Endothelial cell of umbilical vein (primary cell): ENCODE measurements at regions not wholly inside any gene's neighbourhood (a gene's known extent, or its start where the extent isn't known, plus 50 kb on each side); places are given as distances from the start of the nearest gene placed in this dataset.

Source experiments
- CTCF ChIP-seq, 2 donors: IDR thresholded peaks; 1 replicate in 1 of 2; 2 replicates in 1 of 2; pipeline ENCODE4 v1.5.1; 2011; ENCODE audit warnings: low read length in 2 of 2, mild to moderate bottlenecking in 2 of 2, moderate library complexity in 2 of 2, control low read depth in 1 of 2, inconsistent platforms in 1 of 2, low read depth in 1 of 2; ENCODE audit not compliant: insufficient read depth in 1 of 2; ENCODE audit errors: extremely low read depth in 1 of 2
- FOS ChIP-seq: IDR thresholded peaks from 2 replicates; pipeline ENCODE4 v1.6.1; 2011; ENCODE audit warnings: mild to moderate bottlenecking, low read length, moderate library complexity, borderline replicate concordance; ENCODE audit not compliant: insufficient read depth
- JUN ChIP-seq: IDR thresholded peaks from 2 replicates; pipeline ENCODE4 v1.6.1; 2011; ENCODE audit warnings: borderline replicate concordance, low read depth; ENCODE audit not compliant: insufficient read length, insufficient read depth
- POLR2A ChIP-seq: IDR thresholded peaks from 2 replicates; pipeline ENCODE4 v1.6.1; 2012; ENCODE audit warnings: low read depth, mild to moderate bottlenecking, control low read depth, low read length
- POLR2AphosphoS5 ChIP-seq: IDR thresholded peaks from 2 replicates; pipeline ENCODE4 v1.6.1; 2012; ENCODE audit warnings: low read depth, mild to moderate bottlenecking, control low read depth, low read length, moderate library complexity; ENCODE audit not compliant: insufficient read depth
- TF ChIP-seq, protein P1 (sequence below): IDR thresholded peaks from 2 replicates; pipeline ENCODE4 v1.6.1; 2011; ENCODE audit not compliant: insufficient read depth, insufficient read length

GRCh38 chr15:66850996-66851310 lies 148.9 kb downstream of the SMAD6 start:
- TF ChIP-seq CTCF (IDR thresholded peaks at IDR 0.05; ENCODE audit: extremely low read depth in 1 of 2, insufficient read depth in 1 of 2, low read depth in 1 of 2, low read length in 2 of 2) (no peak), POLR2AphosphoS5 (no peak), POLR2A (no peak), JUN (no peak), FOS (no peak)
- TF ChIP-seq, protein P1, sequence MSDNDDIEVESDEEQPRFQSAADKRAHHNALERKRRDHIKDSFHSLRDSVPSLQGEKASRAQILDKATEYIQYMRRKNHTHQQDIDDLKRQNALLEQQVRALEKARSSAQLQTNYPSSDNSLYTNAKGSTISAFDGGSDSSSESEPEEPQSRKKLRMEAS: no peak
